ENCODE measurements at regions not wholly inside any gene's neighbourhood (a gene's known extent, or its start where the extent isn't known, plus 50 kb on each side); places are given as distances from the start of the nearest gene placed in this dataset.

- H3K9me3 ChIP-seq (ENCODE audit: control insufficient read depth in 2 of 2, low read length in 2 of 2) = peaks cover 0 to 2% of the 10 kb centered on the region in 2 donors
- no peak overlapping the region for H3K9ac ChIP-seq (ENCODE audit: low read depth in 1 of 2, low read length in 2 of 2)
- H3K36me3 ChIP-seq (ENCODE audit: control insufficient read depth in 2 of 2, insufficient read depth in 2 of 2, low read length in 2 of 2) = no peaks in the 10 kb centered on the region
- H3K4me3 ChIP-seq (ENCODE audit: low read length in 2 of 2) = no peak overlapping the region
- no peaks in the 10 kb centered on the region for H3K27me3 ChIP-seq (ENCODE audit: control insufficient read depth in 2 of 2, insufficient read depth in 2 of 2, low read length in 2 of 2)
- no peak overlapping the region for H3K27ac ChIP-seq (ENCODE audit: low read depth in 2 of 2, low read length in 2 of 2)
- H3K4me1 ChIP-seq (ENCODE audit: control insufficient read depth in 2 of 2, insufficient read depth in 2 of 2, low read length in 2 of 2) = no peaks in the 10 kb centered on the region
Observed at GRCh38 chr4:160136021-160136420, 1033.1 kb downstream of the RAPGEF2 start.

- Histone ChIP-seq H3K36me3 (ENCODE audit: control insufficient read depth in 2 of 2, insufficient read depth in 2 of 2, low read length in 2 of 2) (no peaks in the 10 kb centered on the region), H3K4me3 (ENCODE audit: low read length in 2 of 2) (no peak overlapping the region), H3K9ac (ENCODE audit: low read depth in 1 of 2, low read length in 2 of 2) (no peak overlapping the region), H3K9me3 (ENCODE audit: control insufficient read depth in 2 of 2, low read length in 2 of 2) (no peaks in the 10 kb centered on the region), H3K27ac (ENCODE audit: low read depth in 2 of 2, low read length in 2 of 2) (no peak overlapping the region), H3K4me1 (ENCODE audit: control insufficient read depth in 2 of 2, insufficient read depth in 2 of 2, low read length in 2 of 2) (no peaks in the 10 kb centered on the region), H3K27me3 (ENCODE audit: control insufficient read depth in 2 of 2, insufficient read depth in 2 of 2, low read length in 2 of 2) (no peaks in the 10 kb centered on the region)
Observed at GRCh38 chr4:160141206-160141605, 1038.3 kb downstream of the RAPGEF2 start.

GRCh38 chr4:160142579-160142978 lies 1039.7 kb downstream of the RAPGEF2 start:
- Histone ChIP-seq H3K9ac (ENCODE audit: low read depth in 1 of 2, low read length in 2 of 2) (no peak overlapping the region), H3K9me3 (ENCODE audit: control insufficient read depth in 2 of 2, low read length in 2 of 2) (no peaks in the 10 kb centered on the region), H3K27me3 (ENCODE audit: control insufficient read depth in 2 of 2, insufficient read depth in 2 of 2, low read length in 2 of 2) (no peaks in the 10 kb centered on the region), H3K36me3 (ENCODE audit: control insufficient read depth in 2 of 2, insufficient read depth in 2 of 2, low read length in 2 of 2) (no peaks in the 10 kb centered on the region), H3K4me3 (ENCODE audit: low read length in 2 of 2) (no peak overlapping the region), H3K27ac (ENCODE audit: low read depth in 2 of 2, low read length in 2 of 2) (no peak overlapping the region), H3K4me1 (ENCODE audit: control insufficient read depth in 2 of 2, insufficient read depth in 2 of 2, low read length in 2 of 2) (no peaks in the 10 kb centered on the region)

GRCh38 chr4:160143574-160143973 lies 1040.7 kb downstream of the RAPGEF2 start:
- H3K9me3 ChIP-seq (ENCODE audit: control insufficient read depth in 2 of 2, low read length in 2 of 2) = no peaks in the 10 kb centered on the region
- H3K27me3 ChIP-seq (ENCODE audit: control insufficient read depth in 2 of 2, insufficient read depth in 2 of 2, low read length in 2 of 2) = no peaks in the 10 kb centered on the region
- no peaks in the 10 kb centered on the region for H3K36me3 ChIP-seq (ENCODE audit: control insufficient read depth in 2 of 2, insufficient read depth in 2 of 2, low read length in 2 of 2)
- H3K4me1 ChIP-seq (ENCODE audit: control insufficient read depth in 2 of 2, insufficient read depth in 2 of 2, low read length in 2 of 2) = no peaks in the 10 kb centered on the region
- no peak overlapping the region for H3K9ac ChIP-seq (ENCODE audit: low read depth in 1 of 2, low read length in 2 of 2)
- no peak overlapping the region for H3K27ac ChIP-seq (ENCODE audit: low read depth in 2 of 2, low read length in 2 of 2)
- H3K4me3 ChIP-seq (ENCODE audit: low read length in 2 of 2) = no peak overlapping the region

- H3K27me3 ChIP-seq (ENCODE audit: control insufficient read depth in 2 of 2, insufficient read depth in 2 of 2, low read length in 2 of 2) = no peaks in the 10 kb centered on the region
- H3K36me3 ChIP-seq (ENCODE audit: control insufficient read depth in 2 of 2, insufficient read depth in 2 of 2, low read length in 2 of 2) = no peaks in the 10 kb centered on the region
- H3K4me1 ChIP-seq (ENCODE audit: control insufficient read depth in 2 of 2, insufficient read depth in 2 of 2, low read length in 2 of 2) = no peaks in the 10 kb centered on the region
- H3K4me3 ChIP-seq (ENCODE audit: low read length in 2 of 2) = no peak overlapping the region
- H3K27ac ChIP-seq (ENCODE audit: low read depth in 2 of 2, low read length in 2 of 2) = no peak overlapping the region
- no peak overlapping the region for H3K9ac ChIP-seq (ENCODE audit: low read depth in 1 of 2, low read length in 2 of 2)
- no peaks in the 10 kb centered on the region for H3K9me3 ChIP-seq (ENCODE audit: control insufficient read depth in 2 of 2, low read length in 2 of 2)
Observed at GRCh38 chr4:160159457-160159856, 1056.6 kb downstream of the RAPGEF2 start.

- H3K36me3 ChIP-seq (ENCODE audit: control insufficient read depth in 2 of 2, insufficient read depth in 2 of 2, low read length in 2 of 2) = no peaks in the 10 kb centered on the region
- H3K9ac ChIP-seq (ENCODE audit: low read depth in 1 of 2, low read length in 2 of 2) = no peak overlapping the region
- H3K27ac ChIP-seq (ENCODE audit: low read depth in 2 of 2, low read length in 2 of 2) = no peak overlapping the region
- H3K4me3 ChIP-seq (ENCODE audit: low read length in 2 of 2) = no peak overlapping the region
- no peaks in the 10 kb centered on the region for H3K9me3 ChIP-seq (ENCODE audit: control insufficient read depth in 2 of 2, low read length in 2 of 2)
- H3K4me1 ChIP-seq (ENCODE audit: control insufficient read depth in 2 of 2, insufficient read depth in 2 of 2, low read length in 2 of 2) = no peaks in the 10 kb centered on the region
- no peaks in the 10 kb centered on the region for H3K27me3 ChIP-seq (ENCODE audit: control insufficient read depth in 2 of 2, insufficient read depth in 2 of 2, low read length in 2 of 2)
Observed at GRCh38 chr4:160161026-160161425, 1058.1 kb downstream of the RAPGEF2 start.

GRCh38 chr4:160175064-160175643 lies 1072.3 kb downstream of the RAPGEF2 start:
- no peaks in the 10 kb centered on the region for H3K36me3 ChIP-seq (ENCODE audit: control insufficient read depth in 2 of 2, insufficient read depth in 2 of 2, low read length in 2 of 2)

GRCh38 chr4:160180211-160180610 lies 1077.3 kb downstream of the RAPGEF2 start:
- no peak overlapping the region for H3K27ac ChIP-seq (ENCODE audit: low read depth in 2 of 2, low read length in 2 of 2)
- H3K4me3 ChIP-seq (ENCODE audit: low read length in 2 of 2) = no peak overlapping the region
- H3K4me1 ChIP-seq (ENCODE audit: control insufficient read depth in 2 of 2, insufficient read depth in 2 of 2, low read length in 2 of 2) = no peaks in the 10 kb centered on the region
- H3K36me3 ChIP-seq (ENCODE audit: control insufficient read depth in 2 of 2, insufficient read depth in 2 of 2, low read length in 2 of 2) = no peaks in the 10 kb centered on the region
- H3K27me3 ChIP-seq (ENCODE audit: control insufficient read depth in 2 of 2, insufficient read depth in 2 of 2, low read length in 2 of 2) = no peaks in the 10 kb centered on the region
- no peaks in the 10 kb centered on the region for H3K9me3 ChIP-seq (ENCODE audit: control insufficient read depth in 2 of 2, low read length in 2 of 2)
- no peak overlapping the region for H3K9ac ChIP-seq (ENCODE audit: low read depth in 1 of 2, low read length in 2 of 2)

More at GRCh38 chr4:160175064-160175643, 1072.3 kb downstream of the RAPGEF2 start:
- H3K4me3 ChIP-seq (ENCODE audit: low read length in 2 of 2) = no peak overlapping the region
- H3K27ac ChIP-seq (ENCODE audit: low read depth in 2 of 2, low read length in 2 of 2) = no peak overlapping the region
- H3K9me3 ChIP-seq (ENCODE audit: control insufficient read depth in 2 of 2, low read length in 2 of 2) = no peaks in the 10 kb centered on the region
- no peaks in the 10 kb centered on the region for H3K27me3 ChIP-seq (ENCODE audit: control insufficient read depth in 2 of 2, insufficient read depth in 2 of 2, low read length in 2 of 2)
- H3K9ac ChIP-seq (ENCODE audit: low read depth in 1 of 2, low read length in 2 of 2) = no peak overlapping the region
- no peaks in the 10 kb centered on the region for H3K4me1 ChIP-seq (ENCODE audit: control insufficient read depth in 2 of 2, insufficient read depth in 2 of 2, low read length in 2 of 2)

- no peaks in the 10 kb centered on the region for H3K36me3 ChIP-seq (ENCODE audit: control insufficient read depth in 2 of 2, insufficient read depth in 2 of 2, low read length in 2 of 2)
- no peak overlapping the region for H3K9ac ChIP-seq (ENCODE audit: low read depth in 1 of 2, low read length in 2 of 2)
- no peaks in the 10 kb centered on the region for H3K27me3 ChIP-seq (ENCODE audit: control insufficient read depth in 2 of 2, insufficient read depth in 2 of 2, low read length in 2 of 2)
- no peaks in the 10 kb centered on the region for H3K4me1 ChIP-seq (ENCODE audit: control insufficient read depth in 2 of 2, insufficient read depth in 2 of 2, low read length in 2 of 2)
- no peak overlapping the region for H3K4me3 ChIP-seq (ENCODE audit: low read length in 2 of 2)
- H3K9me3 ChIP-seq (ENCODE audit: control insufficient read depth in 2 of 2, low read length in 2 of 2) = no peaks in the 10 kb centered on the region
- H3K27ac ChIP-seq (ENCODE audit: low read depth in 2 of 2, low read length in 2 of 2) = no peak overlapping the region
Observed at GRCh38 chr4:160182727-160183126, 1079.8 kb downstream of the RAPGEF2 start.

GRCh38 chr4:160184884-160185283 lies 1082.0 kb downstream of the RAPGEF2 start:
- no peaks in the 10 kb centered on the region for H3K36me3 ChIP-seq (ENCODE audit: control insufficient read depth in 2 of 2, insufficient read depth in 2 of 2, low read length in 2 of 2)
- no peak overlapping the region for H3K27ac ChIP-seq (ENCODE audit: low read depth in 2 of 2, low read length in 2 of 2)
- H3K9ac ChIP-seq (ENCODE audit: low read depth in 1 of 2, low read length in 2 of 2) = no peak overlapping the region
- no peak overlapping the region for H3K4me3 ChIP-seq (ENCODE audit: low read length in 2 of 2)
- H3K27me3 ChIP-seq (ENCODE audit: control insufficient read depth in 2 of 2, insufficient read depth in 2 of 2, low read length in 2 of 2) = no peaks in the 10 kb centered on the region
- no peaks in the 10 kb centered on the region for H3K9me3 ChIP-seq (ENCODE audit: control insufficient read depth in 2 of 2, low read length in 2 of 2)
- no peaks in the 10 kb centered on the region for H3K4me1 ChIP-seq (ENCODE audit: control insufficient read depth in 2 of 2, insufficient read depth in 2 of 2, low read length in 2 of 2)

GRCh38 chr4:160193787-160194186 lies 1090.9 kb downstream of the RAPGEF2 start:
- H3K36me3 ChIP-seq (ENCODE audit: control insufficient read depth in 2 of 2, insufficient read depth in 2 of 2, low read length in 2 of 2) = no peaks in the 10 kb centered on the region
- no peak overlapping the region for H3K9ac ChIP-seq (ENCODE audit: low read depth in 1 of 2, low read length in 2 of 2)
- no peak overlapping the region for H3K4me3 ChIP-seq (ENCODE audit: low read length in 2 of 2)
- no peaks in the 10 kb centered on the region for H3K27me3 ChIP-seq (ENCODE audit: control insufficient read depth in 2 of 2, insufficient read depth in 2 of 2, low read length in 2 of 2)
- no peak overlapping the region for H3K27ac ChIP-seq (ENCODE audit: low read depth in 2 of 2, low read length in 2 of 2)
- H3K4me1 ChIP-seq (ENCODE audit: control insufficient read depth in 2 of 2, insufficient read depth in 2 of 2, low read length in 2 of 2) = no peaks in the 10 kb centered on the region
- no peaks in the 10 kb centered on the region for H3K9me3 ChIP-seq (ENCODE audit: control insufficient read depth in 2 of 2, low read length in 2 of 2)

Measured in mucosa of rectum (tissue), 2 donors.